ENCODE measurements at regions not wholly inside any gene's neighbourhood (a gene's known extent, or its start where the extent isn't known, plus 50 kb on each side); places are given as distances from the start of the nearest gene placed in this dataset.

GRCh38 chr18:41315134-41315533 is 639.9 kb upstream of the PIK3C3 start:
- Mint-ChIP-seq H3K27me3 (ENCODE audit: insufficient read depth) (no peaks in the 10 kb centered on the region), H3K36me3 (ENCODE audit: low read depth) (peaks cover 2% of the 10 kb centered on the region), H3K9me3 (peaks cover 30% of the 10 kb centered on the region), H3K4me3 (no peak overlapping the region), H3K27ac (no peak overlapping the region), H3K4me1 (no peaks in the 10 kb centered on the region)
- H3K9ac ChIP-seq (ENCODE audit: extremely low read depth, low read length, poor library complexity, severe bottlenecking): no peak overlapping the region
- no peak overlapping the region for H3K4me3 ChIP-seq (ENCODE audit: low read length)
- no peak for TF ChIP-seq CTCF (conservative IDR thresholded peaks at IDR 0.05)
- 92 to 100% methylated on average over 2 to 3 of the region's 3 CpGs for WGBS, 2 experiments (ENCODE audit: insufficient coverage in 1 of 2, insufficient read length in 1 of 2)
- no peak overlapping the region for H3K27ac ChIP-seq (ENCODE audit: low read depth, low read length)
- H3K27me3 ChIP-seq (ENCODE audit: control insufficient read depth, insufficient read depth, low read length, poor library complexity, severe bottlenecking): no peaks in the 10 kb centered on the region
- DNase-seq: no peak
- H3K36me3 ChIP-seq (ENCODE audit: control insufficient read depth, insufficient read depth, low read length): no peaks in the 10 kb centered on the region
- H3K4me1 ChIP-seq (ENCODE audit: control insufficient read depth, insufficient read depth, low read length): no peaks in the 10 kb centered on the region
- peaks cover 28% of the 10 kb centered on the region for H3K9me3 ChIP-seq (ENCODE audit: control insufficient read depth, low read length)

- H3K4me3 ChIP-seq (ENCODE audit: low read length): no peak overlapping the region
- peak; percentile 47 for DNase-seq
- H3K27me3 ChIP-seq (ENCODE audit: control insufficient read depth, insufficient read depth, low read length, poor library complexity, severe bottlenecking): no peaks in the 10 kb centered on the region
- Mint-ChIP-seq H3K9me3 (peaks cover 27% of the 10 kb centered on the region), H3K27ac (peak overlapping the region; percentile 65), H3K4me3 (no peak overlapping the region), H3K36me3 (ENCODE audit: low read depth) (peaks cover 2% of the 10 kb centered on the region), H3K4me1 (no peaks in the 10 kb centered on the region), H3K27me3 (ENCODE audit: insufficient read depth) (no peaks in the 10 kb centered on the region)
- H3K36me3 ChIP-seq (ENCODE audit: control insufficient read depth, insufficient read depth, low read length): no peaks in the 10 kb centered on the region
- peaks cover 28% of the 10 kb centered on the region for H3K9me3 ChIP-seq (ENCODE audit: control insufficient read depth, low read length)
- WGBS, 2 experiments (ENCODE audit: insufficient coverage in 1 of 2, insufficient read length in 1 of 2): 41 to 59% methylated on average over 2 to 3 of the region's 3 CpGs
- TF ChIP-seq CTCF (conservative IDR thresholded peaks at IDR 0.05): no peak
- H3K27ac ChIP-seq (ENCODE audit: low read depth, low read length): no peak overlapping the region
- H3K4me1 ChIP-seq (ENCODE audit: control insufficient read depth, insufficient read depth, low read length): no peaks in the 10 kb centered on the region
- no peak overlapping the region for H3K9ac ChIP-seq (ENCODE audit: extremely low read depth, low read length, poor library complexity, severe bottlenecking)
These were observed 643.2 kb upstream of the PIK3C3 start for GRCh38 chr18:41311571-41312547.

GRCh38 chr18:41297740-41298139 is 657.3 kb upstream of the PIK3C3 start:
- H3K4me3 Mint-ChIP-seq: no peak overlapping the region
- Histone ChIP-seq H3K27me3 (ENCODE audit: control insufficient read depth, insufficient read depth, low read length, poor library complexity, severe bottlenecking) (no peaks in the 10 kb centered on the region), H3K9me3 (ENCODE audit: control insufficient read depth, low read length) (no peaks in the 10 kb centered on the region), H3K27ac (ENCODE audit: low read depth, low read length) (no peak overlapping the region), H3K36me3 (ENCODE audit: control insufficient read depth, insufficient read depth, low read length) (no peaks in the 10 kb centered on the region), H3K4me1 (ENCODE audit: control insufficient read depth, insufficient read depth, low read length) (no peaks in the 10 kb centered on the region), H3K4me3 (ENCODE audit: low read length) (no peak overlapping the region), H3K9ac (ENCODE audit: extremely low read depth, low read length, poor library complexity, severe bottlenecking) (no peak overlapping the region)
- TF ChIP-seq CTCF (conservative IDR thresholded peaks at IDR 0.05): no peak
- 86 to 97% methylated on average over 1 to 5 of the region's 5 CpGs for WGBS, 2 experiments (ENCODE audit: insufficient coverage in 1 of 2, insufficient read length in 1 of 2)
- H3K27ac Mint-ChIP-seq: no peak overlapping the region
- peaks cover 13% of the 10 kb centered on the region for H3K9me3 Mint-ChIP-seq
- no peak for DNase-seq
- H3K36me3 Mint-ChIP-seq (ENCODE audit: low read depth): peaks cover 3% of the 10 kb centered on the region
- no peaks in the 10 kb centered on the region for H3K4me1 Mint-ChIP-seq
- no peaks in the 10 kb centered on the region for H3K27me3 Mint-ChIP-seq (ENCODE audit: insufficient read depth)

All from endodermal cell (in vitro differentiated cells).